ENCODE measurements at regions not wholly inside any gene's neighbourhood (a gene's known extent, or its start where the extent isn't known, plus 50 kb on each side); places are given as distances from the start of the nearest gene placed in this dataset.

- H3K4me1 Mint-ChIP-seq: no peaks in the 10 kb centered on the region
- no peak overlapping the region for H3K27ac Mint-ChIP-seq
- no peaks in the 10 kb centered on the region for H3K36me3 Mint-ChIP-seq (ENCODE audit: low read depth)
- no peaks in the 10 kb centered on the region for H3K27me3 Mint-ChIP-seq
- DNase-seq: no peak
- H3K9me3 ChIP-seq (ENCODE audit: control insufficient read depth, low read length, poor library complexity, severe bottlenecking): no peaks in the 10 kb centered on the region
- no peak overlapping the region for H3K4me3 Mint-ChIP-seq
- ATAC-seq: no peak
Measured at GRCh38 chr12:77521508-77522115, 309.1 kb upstream of the NAV3 start.

DNA sequence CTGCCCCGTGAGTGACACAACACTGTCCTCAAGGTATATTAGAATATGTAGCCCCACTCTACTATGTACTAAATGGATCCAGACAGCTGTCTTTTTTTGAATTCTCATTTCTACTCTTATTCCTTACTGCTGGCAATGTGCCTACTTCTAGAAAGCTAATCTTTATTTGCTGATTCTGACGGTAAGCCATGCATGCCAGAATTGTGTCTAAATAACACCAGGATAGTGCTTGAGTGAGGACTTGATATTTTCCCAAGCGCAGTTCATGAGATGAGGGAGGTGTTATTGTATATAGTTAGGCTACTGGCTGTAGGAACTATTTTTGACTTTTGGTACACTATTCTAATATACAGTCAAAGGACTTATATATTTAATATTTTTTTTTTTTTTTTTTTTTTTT, 316.2 kb upstream of the NAV3 start:
- H3K9me3 ChIP-seq (ENCODE audit: control insufficient read depth, low read length, poor library complexity, severe bottlenecking): no peaks in the 10 kb centered on the region
- DNase-seq: no peak
- H3K36me3 Mint-ChIP-seq (ENCODE audit: low read depth): no peaks in the 10 kb centered on the region
- no peak for ATAC-seq
- H3K27me3 Mint-ChIP-seq: no peaks in the 10 kb centered on the region
- no peaks in the 10 kb centered on the region for H3K4me1 Mint-ChIP-seq
- no peak overlapping the region for H3K27ac Mint-ChIP-seq
- H3K4me3 Mint-ChIP-seq: no peak overlapping the region

DNA sequence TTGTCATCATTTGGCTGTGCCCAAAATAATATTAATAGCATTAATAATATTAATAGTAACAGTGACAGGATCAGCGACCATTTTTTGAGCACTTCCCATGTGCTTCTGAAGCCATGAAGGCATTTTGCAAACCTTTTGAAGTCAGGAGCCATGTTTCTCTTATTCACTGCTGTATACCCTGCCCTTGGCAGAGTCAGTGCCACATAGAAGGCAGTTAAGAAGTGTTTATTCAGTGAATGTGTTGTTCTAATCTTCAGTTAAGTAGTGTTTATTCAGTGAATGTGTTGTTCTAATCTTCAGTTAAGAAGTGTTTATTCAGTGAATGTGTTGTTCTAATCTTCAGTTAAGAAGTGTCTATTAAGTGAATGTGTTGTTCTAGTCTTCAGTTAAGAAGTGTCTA, 319.7 kb upstream of the NAV3 start:
- Mint-ChIP-seq H3K36me3 (ENCODE audit: low read depth) (no peaks in the 10 kb centered on the region), H3K27me3 (no peaks in the 10 kb centered on the region), H3K4me3 (no peak overlapping the region), H3K27ac (no peak overlapping the region), H3K4me1 (no peaks in the 10 kb centered on the region)
- no peak for DNase-seq
- no peaks in the 10 kb centered on the region for H3K9me3 ChIP-seq (ENCODE audit: control insufficient read depth, low read length, poor library complexity, severe bottlenecking)
- no peak for ATAC-seq

DNA sequence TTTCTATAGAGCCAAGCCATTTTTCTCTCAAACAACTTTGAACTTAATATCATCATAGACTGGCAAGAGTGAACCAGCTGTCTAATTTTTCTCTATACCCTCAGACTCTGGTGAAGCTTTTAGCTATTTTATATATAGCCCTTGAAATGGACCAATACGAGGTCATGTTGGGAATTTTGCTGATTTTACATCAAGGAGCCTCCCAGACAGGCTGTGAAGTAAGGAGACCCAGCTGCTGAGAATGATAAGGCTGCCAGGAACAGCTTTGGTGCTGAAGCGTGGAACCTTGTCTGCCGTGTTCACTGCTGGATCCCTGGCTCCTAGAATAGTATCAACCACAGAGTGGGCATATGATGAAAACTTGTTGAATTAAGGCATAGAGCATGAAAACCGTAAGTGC, 326.2 kb upstream of the NAV3 start:
- H3K4me3 Mint-ChIP-seq: no peak overlapping the region
- no peaks in the 10 kb centered on the region for H3K4me1 Mint-ChIP-seq
- ATAC-seq: no peak

DNA sequence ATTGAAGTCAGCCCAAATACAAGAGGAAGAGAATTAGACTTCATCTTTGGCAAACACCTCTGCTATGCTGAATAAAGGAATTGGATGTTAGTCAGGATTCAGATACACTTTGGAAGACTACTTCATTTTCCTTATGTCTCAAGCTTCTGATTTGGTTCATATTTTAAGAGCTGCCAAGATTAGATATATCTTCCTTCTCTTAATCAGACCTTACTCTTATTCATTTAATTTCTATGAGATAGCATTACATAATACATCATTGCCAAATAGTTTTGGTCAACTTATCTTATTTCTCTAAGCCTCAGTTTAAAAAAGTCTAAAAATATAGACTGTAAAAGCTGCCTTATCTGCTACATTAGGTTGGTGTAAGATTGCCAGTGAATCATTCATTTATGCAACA, 330.6 kb upstream of the NAV3 start:
- ATAC-seq (no peak), DNase-seq (no peak)
- Mint-ChIP-seq H3K27ac (no peak overlapping the region), H3K27me3 (no peaks in the 10 kb centered on the region), H3K4me3 (no peak overlapping the region), H3K36me3 (ENCODE audit: low read depth) (no peaks in the 10 kb centered on the region), H3K4me1 (no peaks in the 10 kb centered on the region)
- H3K9me3 ChIP-seq (ENCODE audit: control insufficient read depth, low read length, poor library complexity, severe bottlenecking): no peaks in the 10 kb centered on the region

More for the DNA sequence above, 326.2 kb upstream of the NAV3 start:
- no peaks in the 10 kb centered on the region for H3K27me3 Mint-ChIP-seq
- H3K27ac Mint-ChIP-seq: no peak overlapping the region
- no peaks in the 10 kb centered on the region for H3K36me3 Mint-ChIP-seq (ENCODE audit: low read depth)
- no peaks in the 10 kb centered on the region for H3K9me3 ChIP-seq (ENCODE audit: control insufficient read depth, low read length, poor library complexity, severe bottlenecking)
- no peak for DNase-seq

GRCh38 chr12:77497647-77498046, 333.0 kb upstream of the NAV3 start:
- DNase-seq (no peak), ATAC-seq (no peak)
- no peaks in the 10 kb centered on the region for H3K9me3 ChIP-seq (ENCODE audit: control insufficient read depth, low read length, poor library complexity, severe bottlenecking)
- no peaks in the 10 kb centered on the region for H3K4me1 Mint-ChIP-seq
- H3K27me3 Mint-ChIP-seq: no peaks in the 10 kb centered on the region
- no peak overlapping the region for H3K27ac Mint-ChIP-seq
- no peak overlapping the region for H3K4me3 Mint-ChIP-seq
- H3K36me3 Mint-ChIP-seq (ENCODE audit: low read depth): no peaks in the 10 kb centered on the region

- H3K4me3 Mint-ChIP-seq: no peak overlapping the region
Measured at GRCh38 chr12:77496714-77497113, 334.0 kb upstream of the NAV3 start.

DNA sequence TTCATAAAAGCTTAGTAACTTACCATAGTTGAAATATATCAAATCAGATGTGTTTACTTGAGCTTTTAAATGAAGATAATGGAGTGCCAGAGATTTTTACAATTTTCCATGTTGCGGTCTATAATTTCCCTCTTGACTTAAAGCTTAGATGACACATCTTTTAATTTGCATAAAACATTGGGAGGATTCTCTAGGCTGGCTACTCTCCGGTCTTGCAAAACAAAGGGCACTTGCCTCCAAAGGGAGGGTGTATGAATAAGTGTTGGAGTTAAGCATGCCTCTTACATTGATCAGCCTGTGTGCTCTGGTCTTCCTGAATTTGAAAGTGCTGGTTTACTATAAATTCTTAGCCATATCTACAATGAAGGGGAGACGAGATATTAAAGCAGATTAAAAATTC, 336.4 kb upstream of the NAV3 start:
- H3K4me3 Mint-ChIP-seq: no peak overlapping the region
- no peaks in the 10 kb centered on the region for H3K9me3 ChIP-seq (ENCODE audit: control insufficient read depth, low read length, poor library complexity, severe bottlenecking)
- no peaks in the 10 kb centered on the region for H3K4me1 Mint-ChIP-seq
- no peaks in the 10 kb centered on the region for H3K36me3 Mint-ChIP-seq (ENCODE audit: low read depth)
- H3K27ac Mint-ChIP-seq: no peak overlapping the region
- no peak for DNase-seq
- no peak for ATAC-seq
- no peaks in the 10 kb centered on the region for H3K27me3 Mint-ChIP-seq

More at GRCh38 chr12:77496714-77497113, 334.0 kb upstream of the NAV3 start:
- DNase-seq (no peak), ATAC-seq (no peak)
- Mint-ChIP-seq H3K27ac (no peak overlapping the region), H3K36me3 (ENCODE audit: low read depth) (no peaks in the 10 kb centered on the region), H3K27me3 (no peaks in the 10 kb centered on the region), H3K4me1 (no peaks in the 10 kb centered on the region)
- no peaks in the 10 kb centered on the region for H3K9me3 ChIP-seq (ENCODE audit: control insufficient read depth, low read length, poor library complexity, severe bottlenecking)

- no peaks in the 10 kb centered on the region for H3K9me3 ChIP-seq (ENCODE audit: control insufficient read depth, low read length, poor library complexity, severe bottlenecking)
- ATAC-seq: no peak
- no peaks in the 10 kb centered on the region for H3K27me3 Mint-ChIP-seq
- no peaks in the 10 kb centered on the region for H3K36me3 Mint-ChIP-seq (ENCODE audit: low read depth)
- DNase-seq: no peak
- H3K4me3 Mint-ChIP-seq: no peak overlapping the region
- H3K27ac Mint-ChIP-seq: no peak overlapping the region
- no peaks in the 10 kb centered on the region for H3K4me1 Mint-ChIP-seq
Measured at GRCh38 chr12:77493302-77494168, 337.2 kb upstream of the NAV3 start.

- H3K9me3 ChIP-seq (ENCODE audit: control insufficient read depth, low read length, poor library complexity, severe bottlenecking): no peaks in the 10 kb centered on the region
- Mint-ChIP-seq H3K27ac (no peak overlapping the region), H3K4me1 (no peaks in the 10 kb centered on the region), H3K36me3 (ENCODE audit: low read depth) (no peaks in the 10 kb centered on the region), H3K4me3 (no peak overlapping the region), H3K27me3 (no peaks in the 10 kb centered on the region)
- ATAC-seq: no peak
- DNase-seq: no peak
Measured at GRCh38 chr12:77492536-77492935, 338.2 kb upstream of the NAV3 start.

GRCh38 chr12:77489331-77489970, 341.2 kb upstream of the NAV3 start:
- no peaks in the 10 kb centered on the region for H3K9me3 ChIP-seq (ENCODE audit: control insufficient read depth, low read length, poor library complexity, severe bottlenecking)
- no peak overlapping the region for H3K27ac Mint-ChIP-seq
- no peak for ATAC-seq
- H3K4me1 Mint-ChIP-seq: no peaks in the 10 kb centered on the region
- H3K36me3 Mint-ChIP-seq (ENCODE audit: low read depth): no peaks in the 10 kb centered on the region
- no peaks in the 10 kb centered on the region for H3K27me3 Mint-ChIP-seq
- DNase-seq: no peak
- no peak overlapping the region for H3K4me3 Mint-ChIP-seq

- ATAC-seq: no peak
- H3K36me3 Mint-ChIP-seq (ENCODE audit: low read depth): no peaks in the 10 kb centered on the region
Measured at GRCh38 chr12:77488041-77488620, 342.6 kb upstream of the NAV3 start.

GRCh38 chr12:77486872-77487271, 343.8 kb upstream of the NAV3 start:
- Mint-ChIP-seq H3K4me3 (no peak overlapping the region), H3K4me1 (no peaks in the 10 kb centered on the region), H3K27me3 (no peaks in the 10 kb centered on the region), H3K27ac (no peak overlapping the region), H3K36me3 (ENCODE audit: low read depth) (no peaks in the 10 kb centered on the region)
- DNase-seq (no peak), ATAC-seq (no peak)
- no peaks in the 10 kb centered on the region for H3K9me3 ChIP-seq (ENCODE audit: control insufficient read depth, low read length, poor library complexity, severe bottlenecking)

More at GRCh38 chr12:77488041-77488620, 342.6 kb upstream of the NAV3 start:
- DNase-seq: no peak
- Mint-ChIP-seq H3K27ac (no peak overlapping the region), H3K27me3 (no peaks in the 10 kb centered on the region), H3K4me3 (no peak overlapping the region), H3K4me1 (no peaks in the 10 kb centered on the region)
- H3K9me3 ChIP-seq (ENCODE audit: control insufficient read depth, low read length, poor library complexity, severe bottlenecking): no peaks in the 10 kb centered on the region

Measured in T-helper 17 cell (primary cell).